ENCODE measurements at regions not wholly inside any gene's neighbourhood (a gene's known extent, or its start where the extent isn't known, plus 50 kb on each side); places are given as distances from the start of the nearest gene placed in this dataset.

GRCh38 chr9:103761466-103761865 lies 332.6 kb upstream of the SMC2 start:
- no peak overlapping the region for H3K9ac ChIP-seq (ENCODE audit: low read length)
- H3K36me3 ChIP-seq (ENCODE audit: insufficient read depth, low read length), result no peaks in the 10 kb centered on the region
- H3K9me3 ChIP-seq (ENCODE audit: low read length), result no peaks in the 10 kb centered on the region
- H4K20me1 ChIP-seq (ENCODE audit: insufficient read depth, low read length), result no peaks in the 10 kb centered on the region
- no peak overlapping the region for H2AFZ ChIP-seq (ENCODE audit: low read length)
- H3K4me3 ChIP-seq (ENCODE audit: low read depth, low read length, poor library complexity, severe bottlenecking), result no peak overlapping the region
- H3K9me2 ChIP-seq (ENCODE audit: low read depth, low read length), result no peaks in the 10 kb centered on the region; the same call in 1 of the 2 replicates
- no peaks in the 10 kb centered on the region for H3F3A ChIP-seq (ENCODE audit: insufficient read depth, low read length)
- H3K79me2 ChIP-seq (ENCODE audit: insufficient read depth, low read length), result no peaks in the 10 kb centered on the region
- H3K4me1 ChIP-seq (ENCODE audit: insufficient read depth, low read length, severe bottlenecking), result no peaks in the 10 kb centered on the region
- no peak overlapping the region for H3K27ac ChIP-seq (ENCODE audit: low read depth, low read length, poor library complexity, severe bottlenecking)
- no peaks in the 10 kb centered on the region for H3K27me3 ChIP-seq (ENCODE audit: insufficient read depth, low read length)
- no peak overlapping the region for H3K4me2 ChIP-seq (ENCODE audit: low read length)
- TF ChIP-seq EZH2 (IDR thresholded peaks at IDR 0.05; ENCODE audit: borderline replicate concordance, low read length) (no peak), CTCF (IDR thresholded peaks at IDR 0.05; ENCODE audit: low read length) (no peak)

GRCh38 chr9:103789686-103790085 lies 304.4 kb upstream of the SMC2 start:
- Histone ChIP-seq H3K4me2 (ENCODE audit: low read length) (no peak overlapping the region), H2AFZ (ENCODE audit: low read length) (no peak overlapping the region), H3K9me3 (ENCODE audit: low read length) (no peaks in the 10 kb centered on the region), H3K36me3 (ENCODE audit: insufficient read depth, low read length) (no peaks in the 10 kb centered on the region), H3K4me1 (ENCODE audit: insufficient read depth, low read length, severe bottlenecking) (no peaks in the 10 kb centered on the region), H3K4me3 (ENCODE audit: low read depth, low read length, poor library complexity, severe bottlenecking) (no peak overlapping the region), H3F3A (ENCODE audit: insufficient read depth, low read length) (no peaks in the 10 kb centered on the region), H3K9ac (ENCODE audit: low read length) (no peak overlapping the region), H3K9me2 (ENCODE audit: low read depth, low read length) (no peaks in the 10 kb centered on the region), H4K20me1 (ENCODE audit: insufficient read depth, low read length) (no peaks in the 10 kb centered on the region), H3K27ac (ENCODE audit: low read depth, low read length, poor library complexity, severe bottlenecking) (no peak overlapping the region), H3K27me3 (ENCODE audit: insufficient read depth, low read length) (no peaks in the 10 kb centered on the region), H3K79me2 (ENCODE audit: insufficient read depth, low read length) (no peaks in the 10 kb centered on the region)
- no peak for TF ChIP-seq EZH2 (IDR thresholded peaks at IDR 0.05; ENCODE audit: borderline replicate concordance, low read length)
- peak; percentile 51 for TF ChIP-seq CTCF (IDR thresholded peaks at IDR 0.05; ENCODE audit: low read length)

GRCh38 chr9:103798620-103799019 lies 295.5 kb upstream of the SMC2 start:
- H3K4me3 ChIP-seq (ENCODE audit: low read depth, low read length, poor library complexity, severe bottlenecking), result no peak overlapping the region
- no peak overlapping the region for H2AFZ ChIP-seq (ENCODE audit: low read length)
- no peaks in the 10 kb centered on the region for H3K4me1 ChIP-seq (ENCODE audit: insufficient read depth, low read length, severe bottlenecking)
- no peaks in the 10 kb centered on the region for H3K27me3 ChIP-seq (ENCODE audit: insufficient read depth, low read length)
- H4K20me1 ChIP-seq (ENCODE audit: insufficient read depth, low read length), result no peaks in the 10 kb centered on the region
- no peaks in the 10 kb centered on the region for H3K9me3 ChIP-seq (ENCODE audit: low read length)
- TF ChIP-seq EZH2 (IDR thresholded peaks at IDR 0.05; ENCODE audit: borderline replicate concordance, low read length) (no peak), CTCF (IDR thresholded peaks at IDR 0.05; ENCODE audit: low read length) (no peak)
- no peak overlapping the region for H3K4me2 ChIP-seq (ENCODE audit: low read length)
- no peak overlapping the region for H3K9ac ChIP-seq (ENCODE audit: low read length)
- no peak overlapping the region for H3K27ac ChIP-seq (ENCODE audit: low read depth, low read length, poor library complexity, severe bottlenecking)
- no peaks in the 10 kb centered on the region for H3K36me3 ChIP-seq (ENCODE audit: insufficient read depth, low read length)
- no peaks in the 10 kb centered on the region for H3F3A ChIP-seq (ENCODE audit: insufficient read depth, low read length)
- no peaks in the 10 kb centered on the region for H3K9me2 ChIP-seq (ENCODE audit: low read depth, low read length)
- H3K79me2 ChIP-seq (ENCODE audit: insufficient read depth, low read length), result no peaks in the 10 kb centered on the region
